GM18505 (cell line): ENCODE measurements at regions not wholly inside any gene's neighbourhood (a gene's known extent, or its start where the extent isn't known, plus 50 kb on each side); places are given as distances from the start of the nearest gene placed in this dataset.

Experiments
- ATAC-seq: cut with Tn5 transposase; IDR thresholded peaks from one replicate; pipeline ENCODE4 v1.9.1; 2021; ENCODE audit not compliant: unreplicated experiment
- POLR2A ChIP-seq: IDR thresholded peaks from 4 replicates; pipeline ENCODE4 v1.6.1; 2011; ENCODE audit warnings: borderline replicate concordance; ENCODE audit not compliant: insufficient read depth, insufficient read length; ENCODE audit errors: extremely low read depth

- ATAC-seq: no peak
- no peak for TF ChIP-seq POLR2A
These were observed 918.1 kb downstream of the METTL15 start for GRCh38 chr11:29026286-29026685.

GRCh38 chr11:29025001-29025400 is 916.8 kb downstream of the METTL15 start:
- no peak for ATAC-seq
- no peak for TF ChIP-seq POLR2A

DNA sequence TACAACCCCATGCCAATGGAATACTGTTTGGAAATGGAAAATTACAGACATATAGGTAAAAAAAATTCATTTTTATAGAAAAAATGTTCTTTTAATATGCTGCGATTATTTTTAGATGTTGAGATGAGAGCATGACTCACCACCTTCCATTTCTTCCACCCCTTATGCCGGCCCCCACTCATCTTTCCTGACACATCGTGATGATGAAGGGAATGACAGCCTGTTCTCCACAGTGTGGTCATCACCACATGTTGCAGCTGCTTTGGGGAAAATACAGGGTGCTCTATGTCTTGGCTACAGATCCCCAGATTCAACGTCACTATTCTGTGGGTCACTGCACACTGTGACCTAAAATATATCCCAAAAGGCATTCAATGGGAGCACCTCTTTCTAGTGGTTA is 916.2 kb downstream of the METTL15 start:
- TF ChIP-seq POLR2A: no peak
- no peak for ATAC-seq

DNA sequence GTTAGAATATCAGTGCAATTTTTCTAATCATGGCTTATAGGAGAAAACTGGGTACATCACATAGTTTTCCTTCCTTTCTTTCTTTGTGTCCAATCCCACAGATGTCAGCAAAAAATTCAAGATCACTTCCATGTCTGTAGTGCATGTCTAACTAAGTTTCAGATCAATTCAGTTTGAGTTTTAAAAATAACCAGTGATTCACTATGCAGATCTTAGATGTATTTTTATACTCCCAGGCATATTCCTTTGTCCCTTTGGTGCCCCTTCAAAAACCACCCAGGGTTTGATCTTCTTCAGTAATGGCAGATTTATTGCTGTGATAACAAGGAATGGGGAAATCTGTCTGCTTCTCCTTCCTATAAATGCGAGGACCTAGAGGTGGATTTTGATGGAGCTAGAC is 915.6 kb downstream of the METTL15 start:
- TF ChIP-seq POLR2A: no peak
- ATAC-seq: no peak

DNA sequence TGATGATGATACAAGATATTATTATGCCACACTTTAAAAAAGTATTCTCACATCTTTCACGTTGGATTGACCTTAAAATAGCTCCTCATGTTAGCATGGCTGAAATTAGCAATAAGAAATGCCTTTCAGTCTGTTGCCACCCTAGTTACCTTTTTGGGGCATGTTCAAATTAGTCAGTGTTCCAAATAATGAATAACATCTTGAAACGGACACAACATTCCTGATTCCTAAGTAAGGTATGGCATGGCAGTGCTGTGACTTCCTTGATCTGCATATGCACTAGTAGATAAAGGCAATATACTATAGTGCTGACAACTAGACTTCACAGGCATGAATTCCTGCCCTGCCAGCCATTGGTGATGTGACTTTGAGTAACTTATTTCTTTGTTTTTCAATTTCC is 914.5 kb downstream of the METTL15 start:
- ATAC-seq: no peak
- no peak for TF ChIP-seq POLR2A

- TF ChIP-seq POLR2A: no peak
- ATAC-seq: no peak
These were observed 911.9 kb downstream of the METTL15 start for GRCh38 chr11:29019960-29020683.

DNA sequence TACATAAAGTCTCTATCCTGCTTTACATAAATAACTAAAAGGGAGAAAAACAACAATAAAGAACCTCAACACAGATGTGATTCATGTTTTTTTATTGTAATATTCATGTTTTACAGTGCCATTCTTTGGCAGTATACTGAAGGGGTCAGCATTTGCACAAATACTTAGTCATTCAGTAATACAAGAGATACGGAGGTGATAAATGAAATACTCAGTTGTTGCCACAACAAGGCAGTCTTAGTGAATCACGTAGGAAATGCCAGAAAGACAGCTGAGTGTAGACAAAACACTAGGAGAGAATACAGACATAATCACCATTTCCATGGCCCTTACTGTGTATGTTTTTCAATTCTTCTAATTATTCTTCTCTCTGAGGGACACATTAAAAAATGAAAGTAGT is 910.4 kb downstream of the METTL15 start:
- no peak for ATAC-seq
- no peak for TF ChIP-seq POLR2A

- ATAC-seq: no peak
- TF ChIP-seq POLR2A: no peak
These were observed 909.8 kb downstream of the METTL15 start for GRCh38 chr11:29017941-29018340.

DNA sequence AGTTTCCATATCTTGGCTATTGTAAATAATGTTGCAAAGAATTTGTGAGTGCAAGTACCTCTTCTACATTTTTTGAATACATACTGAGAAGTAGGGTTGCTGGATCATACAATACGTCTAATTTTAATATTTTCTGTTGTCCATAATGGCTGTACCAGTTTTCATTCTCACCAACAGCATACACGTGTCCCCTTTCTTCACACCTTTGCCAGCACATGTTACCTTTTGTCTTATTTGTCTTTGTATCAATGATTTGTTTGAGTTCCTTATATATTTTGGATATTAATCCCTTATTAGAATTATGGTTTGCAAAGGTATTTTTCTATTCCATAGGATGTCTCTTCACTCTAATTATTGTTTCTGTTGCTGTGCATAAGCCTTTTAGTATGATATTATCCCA is 904.3 kb downstream of the METTL15 start:
- no peak for TF ChIP-seq POLR2A
- no peak for ATAC-seq

DNA sequence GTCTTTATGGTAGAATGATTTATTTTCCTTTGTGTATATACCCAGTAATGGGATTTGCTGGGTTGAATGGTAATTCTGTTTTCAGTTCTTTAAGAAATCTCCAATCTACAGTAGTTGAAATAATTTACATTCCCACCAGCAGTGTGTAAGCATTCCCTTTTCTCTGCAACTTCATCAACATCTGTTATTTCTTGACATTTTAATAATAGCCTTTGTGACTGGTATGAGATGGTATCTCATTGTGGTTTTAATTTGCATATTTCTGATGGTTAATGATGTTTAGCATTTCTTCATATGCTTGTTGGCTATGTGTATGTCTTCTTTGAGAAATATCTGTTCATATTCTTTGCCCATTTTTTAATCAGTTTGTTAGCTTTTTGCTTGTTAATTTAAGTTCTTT is 901.2 kb downstream of the METTL15 start:
- TF ChIP-seq POLR2A: no peak
- no peak for ATAC-seq

DNA sequence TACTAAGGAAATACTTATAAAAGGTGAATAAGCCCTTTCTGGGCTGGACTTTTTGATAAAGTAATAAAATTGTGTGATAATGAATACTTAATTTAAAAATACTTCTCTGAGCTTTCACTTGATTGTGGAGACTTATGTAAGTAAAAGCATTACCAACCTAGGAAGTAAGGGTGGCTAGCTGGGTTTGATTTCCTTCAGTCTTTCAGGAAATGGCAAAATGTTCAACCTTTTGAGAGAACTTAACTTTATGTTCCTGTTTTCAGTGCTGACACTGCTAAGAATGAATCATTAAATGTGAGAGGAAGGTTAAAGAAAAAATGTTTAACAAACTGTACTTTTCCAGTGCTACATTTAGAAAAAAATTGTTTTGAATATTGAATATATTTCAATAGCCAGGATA is 900.3 kb downstream of the METTL15 start:
- no peak for TF ChIP-seq POLR2A
- no peak for ATAC-seq

DNA sequence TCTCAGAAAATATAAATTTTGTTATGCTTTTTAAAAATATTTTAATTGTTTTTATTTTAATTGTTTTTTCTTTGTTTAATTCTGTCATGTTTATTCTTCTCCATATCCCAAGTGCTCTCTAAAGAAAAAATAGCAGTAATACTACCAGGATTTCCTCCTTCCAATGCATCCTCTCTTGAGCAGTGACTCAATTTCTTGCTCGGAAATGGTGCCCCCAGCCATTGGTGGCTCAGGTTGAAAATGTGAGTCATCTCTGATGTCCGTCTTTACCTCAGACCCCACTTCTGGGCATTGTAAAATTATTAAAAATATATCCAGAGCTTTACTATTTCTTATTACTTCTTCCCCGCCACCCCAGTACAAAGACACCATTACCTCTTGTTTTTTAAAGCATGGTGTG is 898.5 kb downstream of the METTL15 start:
- no peak for TF ChIP-seq POLR2A
- ATAC-seq: no peak

DNA sequence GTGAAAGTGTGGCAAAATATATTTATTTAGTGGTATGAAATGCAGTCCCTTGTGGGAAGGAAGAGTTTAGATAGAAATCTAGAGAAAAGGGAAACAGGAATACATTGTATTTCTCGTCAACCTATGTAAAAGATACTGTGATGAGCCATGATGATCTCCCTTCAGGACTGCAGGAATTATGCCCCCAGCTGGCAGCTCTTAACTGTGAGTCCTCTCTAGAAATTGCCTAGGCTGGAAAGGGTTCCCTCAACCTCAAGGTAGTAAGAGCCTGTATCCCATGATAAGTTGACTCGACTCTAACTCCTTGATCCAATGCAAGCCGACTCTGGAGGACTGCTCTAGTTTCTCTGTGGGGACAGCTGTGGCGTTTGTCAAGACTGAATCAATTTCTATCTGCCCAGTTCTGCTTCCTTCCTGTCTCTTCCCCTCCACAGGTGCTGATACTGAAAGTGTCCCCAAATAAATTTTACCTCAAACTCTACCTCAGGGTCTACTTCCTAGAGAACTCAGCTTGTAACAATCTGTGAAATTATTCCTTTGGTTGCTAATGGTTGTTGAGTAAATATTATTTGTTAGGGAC is 897.3 kb downstream of the METTL15 start:
- no peak for ATAC-seq
- TF ChIP-seq POLR2A: no peak

DNA sequence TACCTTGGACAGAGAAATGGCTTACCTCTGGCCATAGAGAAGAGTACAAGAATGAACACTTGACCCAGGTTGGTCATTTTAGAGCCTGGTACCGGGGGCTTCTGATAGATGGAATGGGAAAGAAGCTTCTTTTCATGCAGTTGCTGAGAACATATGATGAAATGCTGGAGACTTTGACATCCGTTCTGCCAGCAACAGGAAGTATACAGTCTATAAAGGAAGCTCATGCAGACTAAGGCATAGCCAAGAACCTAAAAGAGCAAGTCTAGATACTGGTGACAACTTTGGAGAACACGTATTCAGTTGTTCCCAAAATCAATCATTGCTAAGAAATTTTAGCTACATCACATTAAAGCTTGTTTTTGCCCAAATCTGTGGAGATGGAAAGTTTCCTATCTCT is 894.6 kb downstream of the METTL15 start:
- TF ChIP-seq POLR2A: no peak
- no peak for ATAC-seq
